ENCODE measurements at regions not wholly inside any gene's neighbourhood (a gene's known extent, or its start where the extent isn't known, plus 50 kb on each side); places are given as distances from the start of the nearest gene placed in this dataset.

DNA sequence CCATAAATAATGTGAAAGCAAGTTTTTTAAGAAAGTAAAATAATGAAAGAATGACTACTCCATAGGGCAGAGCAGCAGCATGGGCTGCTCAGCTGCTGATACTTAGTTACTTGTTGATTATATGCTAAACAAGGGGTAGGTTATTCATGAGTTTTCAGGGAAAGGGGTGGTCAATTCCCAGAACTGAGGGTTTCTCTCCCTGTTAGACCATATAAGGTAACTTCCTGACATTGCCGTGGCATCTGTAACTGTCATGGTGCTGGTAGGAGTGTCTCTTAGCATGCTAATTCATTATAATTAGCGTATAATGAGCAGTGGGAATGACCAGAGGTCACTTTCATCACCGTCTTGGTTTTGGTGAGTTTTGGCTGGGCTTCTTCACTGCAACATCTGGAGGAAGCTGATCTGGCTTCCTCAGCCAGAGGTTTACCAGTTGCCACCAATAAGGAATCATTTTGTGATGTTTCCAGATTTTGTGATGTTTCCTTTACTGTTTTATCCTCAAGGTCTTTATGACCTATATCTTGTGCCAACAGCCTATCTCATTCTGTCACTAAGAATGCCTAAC is 121.8 kb upstream of the CHL1 start:
- TF ChIP-seq, protein P1, sequence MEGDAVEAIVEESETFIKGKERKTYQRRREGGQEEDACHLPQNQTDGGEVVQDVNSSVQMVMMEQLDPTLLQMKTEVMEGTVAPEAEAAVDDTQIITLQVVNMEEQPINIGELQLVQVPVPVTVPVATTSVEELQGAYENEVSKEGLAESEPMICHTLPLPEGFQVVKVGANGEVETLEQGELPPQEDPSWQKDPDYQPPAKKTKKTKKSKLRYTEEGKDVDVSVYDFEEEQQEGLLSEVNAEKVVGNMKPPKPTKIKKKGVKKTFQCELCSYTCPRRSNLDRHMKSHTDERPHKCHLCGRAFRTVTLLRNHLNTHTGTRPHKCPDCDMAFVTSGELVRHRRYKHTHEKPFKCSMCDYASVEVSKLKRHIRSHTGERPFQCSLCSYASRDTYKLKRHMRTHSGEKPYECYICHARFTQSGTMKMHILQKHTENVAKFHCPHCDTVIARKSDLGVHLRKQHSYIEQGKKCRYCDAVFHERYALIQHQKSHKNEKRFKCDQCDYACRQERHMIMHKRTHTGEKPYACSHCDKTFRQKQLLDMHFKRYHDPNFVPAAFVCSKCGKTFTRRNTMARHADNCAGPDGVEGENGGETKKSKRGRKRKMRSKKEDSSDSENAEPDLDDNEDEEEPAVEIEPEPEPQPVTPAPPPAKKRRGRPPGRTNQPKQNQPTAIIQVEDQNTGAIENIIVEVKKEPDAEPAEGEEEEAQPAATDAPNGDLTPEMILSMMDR (IDR thresholded peaks at IDR 0.05), result no peak
- TF ChIP-seq POLR2A (IDR thresholded peaks at IDR 0.05), result no peak
- no peak for TF ChIP-seq EP300 (IDR thresholded peaks at IDR 0.05)

All from suprapubic skin (tissue), 3 donors.